ENCODE measurements at regions not wholly inside any gene's neighbourhood (a gene's known extent, or its start where the extent isn't known, plus 50 kb on each side); places are given as distances from the start of the nearest gene placed in this dataset.
"Not testable (repeated sequence)": the region's sequence is repeated elsewhere in the genome, so short reads cannot be mapped to it uniquely, and the experiment has no call there.

- Mint-ChIP-seq H3K9me3 (peaks cover 0 to 13% (median 7%) of the 10 kb centered on the region in 9 donors), H3K27ac (no peak overlapping the region), H3K36me3 (no peaks in the 10 kb centered on the region), H3K27me3 (no peaks in the 10 kb centered on the region), H3K4me3 (no peak overlapping the region), H3K4me1 (no peaks in the 10 kb centered on the region)
- ATAC-seq (no peak), DNase-seq (no peak)
- POLR2A ChIA-PET: no interaction called here
Observed at GRCh38 chr5:126056851-126057622, 366.2 kb upstream of the GRAMD2B start.

GRCh38 chr5:126058392-126058791 is 364.8 kb upstream of the GRAMD2B start:
- H3K27ac Mint-ChIP-seq, POLR2A ChIA-PET, H3K4me3 Mint-ChIP-seq, H3K27me3 Mint-ChIP-seq, H3K4me1 Mint-ChIP-seq, H3K36me3 Mint-ChIP-seq, ATAC-seq, DNase-seq: not testable (repeated sequence)
- peaks cover 0 to 12% (median 9%) of the 10 kb centered on the region in 9 donors for H3K9me3 Mint-ChIP-seq

GRCh38 chr5:126062398-126063221 is 360.6 kb upstream of the GRAMD2B start:
- Mint-ChIP-seq H3K27me3 (peaks cover 0 to 2% (median 0%) of the 10 kb centered on the region in 5 donors), H3K4me1 (no peaks in the 10 kb centered on the region), H3K27ac (no peak overlapping the region), H3K36me3 (no peaks in the 10 kb centered on the region), H3K4me3 (no peak overlapping the region), H3K9me3 (peaks cover 0 to 17% (median 4%) of the 10 kb centered on the region in 9 donors)
- DNase-seq (no peak), ATAC-seq (no peak)
- POLR2A ChIA-PET: no interaction called here

GRCh38 chr5:126065061-126065460 is 358.1 kb upstream of the GRAMD2B start:
- Mint-ChIP-seq H3K4me3 (no peak overlapping the region), H3K36me3 (no peaks in the 10 kb centered on the region), H3K27ac (no peak overlapping the region), H3K9me3 (peaks cover 0 to 20% (median 8%) of the 10 kb centered on the region in 9 donors), H3K27me3 (peaks cover 0 to 2% (median 0%) of the 10 kb centered on the region in 5 donors), H3K4me1 (no peaks in the 10 kb centered on the region)
- DNase-seq (no peak), ATAC-seq (no peak)
- POLR2A ChIA-PET: no interaction called here

GRCh38 chr5:126066836-126067235 is 356.4 kb upstream of the GRAMD2B start:
- H3K36me3 Mint-ChIP-seq: no peaks in the 10 kb centered on the region
- ATAC-seq: no peak
- POLR2A ChIA-PET: no interaction called here

GRCh38 chr5:126067404-126067803 is 355.8 kb upstream of the GRAMD2B start:
- Mint-ChIP-seq H3K36me3 (no peaks in the 10 kb centered on the region), H3K4me1 (no peaks in the 10 kb centered on the region), H3K9me3 (peaks cover 0 to 25% (median 21%) of the 10 kb centered on the region in 9 donors), H3K27ac (no peak overlapping the region), H3K27me3 (peaks cover 0 to 2% (median 0%) of the 10 kb centered on the region in 5 donors), H3K4me3 (no peak overlapping the region)
- DNase-seq (no peak), ATAC-seq (no peak)
- POLR2A ChIA-PET: no interaction called here

More at GRCh38 chr5:126066836-126067235, 356.4 kb upstream of the GRAMD2B start:
- Mint-ChIP-seq H3K27me3 (peaks cover 0 to 2% (median 0%) of the 10 kb centered on the region in 5 donors), H3K27ac (no peak overlapping the region), H3K4me1 (no peaks in the 10 kb centered on the region), H3K4me3 (no peak overlapping the region), H3K9me3 (peaks cover 0 to 23% (median 18%) of the 10 kb centered on the region in 9 donors)
- DNase-seq: no peak

- Mint-ChIP-seq H3K36me3 (peaks cover 0 to 5% (median 0%) of the 10 kb centered on the region in 3 donors), H3K27ac (no peak overlapping the region), H3K9me3 (peaks cover 0 to 39% (median 23%) of the 10 kb centered on the region in 9 donors), H3K27me3 (peaks cover 0 to 1% (median 0%) of the 10 kb centered on the region in 5 donors), H3K4me1 (no peaks in the 10 kb centered on the region), H3K4me3 (no peak overlapping the region)
- DNase-seq (no peak), ATAC-seq (no peak)
- POLR2A ChIA-PET: no interaction called here
Observed at GRCh38 chr5:126069329-126069728, 353.9 kb upstream of the GRAMD2B start.

GRCh38 chr5:126070481-126070880 is 352.7 kb upstream of the GRAMD2B start:
- POLR2A ChIA-PET: no interaction called here
- H3K27me3 Mint-ChIP-seq: no peaks in the 10 kb centered on the region
- peaks cover 0 to 10% (median 0%) of the 10 kb centered on the region in 3 donors for H3K36me3 Mint-ChIP-seq
- H3K27ac Mint-ChIP-seq: no peak overlapping the region
- DNase-seq: no peak
- H3K9me3 Mint-ChIP-seq: peaks cover 0 to 45% (median 28%) of the 10 kb centered on the region in 9 donors
- H3K4me3 Mint-ChIP-seq: no peak overlapping the region
- ATAC-seq: no peak
- H3K4me1 Mint-ChIP-seq: no peaks in the 10 kb centered on the region

- H3K4me1 Mint-ChIP-seq: no peaks in the 10 kb centered on the region
- peaks cover 0 to 10% (median 0%) of the 10 kb centered on the region in 3 donors for H3K36me3 Mint-ChIP-seq
- H3K4me3 Mint-ChIP-seq: no peak overlapping the region
- no peak for DNase-seq
- H3K27me3 Mint-ChIP-seq: no peaks in the 10 kb centered on the region
- no peak overlapping the region for H3K27ac Mint-ChIP-seq
- peaks cover 10 to 38% (median 31%) of the 10 kb centered on the region in 9 donors for H3K9me3 Mint-ChIP-seq
- POLR2A ChIA-PET: no interaction called here
- no peak for ATAC-seq
Observed at GRCh38 chr5:126074538-126074937, 348.7 kb upstream of the GRAMD2B start.

GRCh38 chr5:126079266-126079665 is 343.9 kb upstream of the GRAMD2B start:
- no peak for DNase-seq
- H3K27me3 Mint-ChIP-seq: no peaks in the 10 kb centered on the region
- no peaks in the 10 kb centered on the region for H3K4me1 Mint-ChIP-seq
- POLR2A ChIA-PET: no interaction called here
- no peak for ATAC-seq
- peaks cover 6 to 52% (median 31%) of the 10 kb centered on the region in 9 donors for H3K9me3 Mint-ChIP-seq
- H3K36me3 Mint-ChIP-seq: peaks cover 0 to 11% (median 0%) of the 10 kb centered on the region in 3 donors
- no peak overlapping the region for H3K4me3 Mint-ChIP-seq
- H3K27ac Mint-ChIP-seq: no peak overlapping the region

GRCh38 chr5:126081209-126081608 is 342.0 kb upstream of the GRAMD2B start:
- Mint-ChIP-seq H3K4me1 (no peaks in the 10 kb centered on the region), H3K9me3 (peaks cover 5 to 61% (median 33%) of the 10 kb centered on the region in 9 donors), H3K27me3 (no peaks in the 10 kb centered on the region), H3K27ac (no peak overlapping the region), H3K36me3 (peaks cover 0 to 11% (median 0%) of the 10 kb centered on the region in 3 donors), H3K4me3 (no peak overlapping the region)
- DNase-seq (no peak), ATAC-seq (no peak)
- POLR2A ChIA-PET: no interaction called here

- Mint-ChIP-seq H3K36me3 (no peaks in the 10 kb centered on the region), H3K27me3 (no peaks in the 10 kb centered on the region), H3K27ac (no peak overlapping the region), H3K4me1 (no peaks in the 10 kb centered on the region), H3K9me3 (peaks cover 0 to 34% (median 22%) of the 10 kb centered on the region in 9 donors), H3K4me3 (no peak overlapping the region)
- POLR2A ChIA-PET: no interaction called here
- DNase-seq (no peak), ATAC-seq (no peak)
Observed at GRCh38 chr5:126093041-126093440, 330.2 kb upstream of the GRAMD2B start.

- H3K27ac Mint-ChIP-seq: no peak overlapping the region
- POLR2A ChIA-PET: no interaction called here
- no peak for ATAC-seq
- peaks cover 0 to 29% (median 18%) of the 10 kb centered on the region in 9 donors for H3K9me3 Mint-ChIP-seq
- no peaks in the 10 kb centered on the region for H3K36me3 Mint-ChIP-seq
- no peaks in the 10 kb centered on the region for H3K27me3 Mint-ChIP-seq
- no peak for DNase-seq
- no peaks in the 10 kb centered on the region for H3K4me1 Mint-ChIP-seq
- H3K4me3 Mint-ChIP-seq: no peak overlapping the region
Observed at GRCh38 chr5:126093718-126094117, 329.5 kb upstream of the GRAMD2B start.
